ENCODE measurements at regions not wholly inside any gene's neighbourhood (a gene's known extent, or its start where the extent isn't known, plus 50 kb on each side); places are given as distances from the start of the nearest gene placed in this dataset.

- POLR2A ChIA-PET: interaction anchor here (0.7 kb wide), 1 partner anchor 93 kb away, joined by 4 read pairs; no protein-coding TSS in a partner anchor
- no peak for TF ChIP-seq ZBTB33 (IDR thresholded peaks at IDR 0.05; ENCODE audit: extremely low read depth, insufficient replicate concordance, low read length)
- no peak for TF ChIP-seq EZH2 (IDR thresholded peaks at IDR 0.05)
- no peak for TF ChIP-seq FOSL1 (IDR thresholded peaks at IDR 0.05; ENCODE audit: low read depth)
- TF ChIP-seq RAD21 (IDR thresholded peaks at IDR 0.05; ENCODE audit: low read depth): no peak
- no peak for TF ChIP-seq JUND (IDR thresholded peaks at IDR 0.05)
- TF ChIP-seq CEBPB (IDR thresholded peaks at IDR 0.05; ENCODE audit: low read depth): no peak
- no peak for TF ChIP-seq REST (IDR thresholded peaks at IDR 0.05; ENCODE audit: low read depth)
- no peak for TF ChIP-seq ZNF274 (IDR thresholded peaks at IDR 0.05; ENCODE audit: low read depth, low read length)
- TF ChIP-seq ZFX (IDR thresholded peaks at IDR 0.05): no peak
- no peak for TF ChIP-seq POLR2AphosphoS5 (IDR thresholded peaks at IDR 0.05; ENCODE audit: low read depth, low read length)
- no peak for TF ChIP-seq SP1 (IDR thresholded peaks at IDR 0.05; ENCODE audit: low read depth)
- no peak for TF ChIP-seq MAX (IDR thresholded peaks at IDR 0.05)
- no peak for TF ChIP-seq EZH2phosphoT487 (IDR thresholded peaks at IDR 0.05; ENCODE audit: borderline replicate concordance)
These were observed 99.5 kb downstream of the CXXC4 start for GRCh38 chr4:104395168-104395614.

More at GRCh38 chr4:104395168-104395614, 99.5 kb downstream of the CXXC4 start:
- no peaks in the 10 kb centered on the region for H3K79me2 ChIP-seq (ENCODE audit: insufficient read depth, low read length)
- H3K9me2 ChIP-seq (ENCODE audit: insufficient read depth): no peaks in the 10 kb centered on the region
- no peak overlapping the region for H3K4me3 ChIP-seq (replicated peaks in 1 of 2; ENCODE audit: low read depth in 1 of 2, low read length in 2 of 2)
- no peaks in the 10 kb centered on the region for H3K4me1 ChIP-seq (ENCODE audit: control insufficient read depth in 1 of 2, insufficient read depth in 2 of 2, low read length in 2 of 2)
- ATAC-seq (no peak), DNase-seq (ENCODE audit: low read depth, low spot score) (no peak)
- no peaks in the 10 kb centered on the region for H4K20me1 ChIP-seq (ENCODE audit: insufficient read depth)
- ChIA-PET CTCF (interaction anchor here (0.8 kb wide), 1 partner anchor 398 kb away, joined by 3 read pairs; no protein-coding TSS in a partner anchor), RAD21 (ENCODE audit: low non-redundant PET in 1 of 2, low total read pairs in 2 of 2, uncharacterized antibody in 2 of 2, unreplicated experiment in 2 of 2) (no interaction called here)
- H3K27ac ChIP-seq (ENCODE audit: low read depth, low read length): no peak overlapping the region
- H3K27me3 ChIP-seq (ENCODE audit: insufficient read depth, low read length): no peaks in the 10 kb centered on the region
- H3K9ac ChIP-seq (ENCODE audit: low read length): no peak overlapping the region
- BruUV-seq (replicated peaks): no TSS peak
- H3K4me2 ChIP-seq (ENCODE audit: low read length): no peak overlapping the region
- H3K9me3 ChIP-seq (ENCODE audit: control insufficient read depth in 1 of 2, insufficient read depth in 1 of 2, low read depth in 1 of 2, low read length in 2 of 2): no peaks in the 10 kb centered on the region
- H3K36me3 ChIP-seq (ENCODE audit: control insufficient read depth in 1 of 2, insufficient read depth in 2 of 2, low read length in 2 of 2): no peaks in the 10 kb centered on the region
- intact Hi-C loops (cut with micrococcal nuclease): no loop called here
- H2AFZ ChIP-seq (ENCODE audit: low read depth, low read length, poor library complexity, severe bottlenecking): no peak overlapping the region
